Gastrocnemius medialis (tissue), 4 donors: ENCODE measurements at regions not wholly inside any gene's neighbourhood (a gene's known extent, or its start where the extent isn't known, plus 50 kb on each side); places are given as distances from the start of the nearest gene placed in this dataset.

Experiments used
- ATAC-seq, 2 donors: fragments of 150-250 bp; one replicate each; pipeline ENCODE4 v1.9.1; 2016
- DNase-seq, 2 donors: peaks; one replicate each; pipeline ENCODE4 v3.0.0-alpha.2; 2019
- H3K27ac ChIP-seq, 4 donors: fragments of 200-600 bp; sonication (generic); 1 replicate in 1 of 4; 2 replicates in 3 of 4; pipeline ENCODE4 v1.5.1; 2016 to 2018; ENCODE audit warnings: mild to moderate bottlenecking in 2 of 4, moderate library complexity in 1 of 4
- H3K27me3 ChIP-seq, 3 donors: fragments of 200-600 bp; sonication (generic) in 2 of 3; 1 replicate in 1 of 3; 2 replicates in 2 of 3; pipeline versions ENCODE4 v1.5.1 to v1.6.0; 2016 to 2019; ENCODE audit warnings: mild to moderate bottlenecking in 1 of 3, moderate library complexity in 1 of 3
- H3K36me3 ChIP-seq, 2 donors: fragments of 200-600 bp; sonication (generic) in 1 of 2; one replicate each; pipeline ENCODE4 v1.5.1; 2017 to 2018
- H3K4me1 ChIP-seq, 2 donors: fragments of 200-600 bp; sonication (generic) in 1 of 2; one replicate each; pipeline ENCODE4 v1.5.1; 2016 to 2017; ENCODE audit warnings: mild to moderate bottlenecking in 2 of 2
- H3K4me3 ChIP-seq, 4 donors: fragments of 200-600 bp; sonication (generic) in 3 of 4; 1 replicate in 1 of 4; 2 replicates in 3 of 4; pipeline ENCODE4 v1.5.1; 2016 to 2019; ENCODE audit warnings: mild to moderate bottlenecking in 2 of 4
- H3K9me3 ChIP-seq, 3 donors: fragments of 200-600 bp; sonication (generic) in 2 of 3; 1 replicate in 1 of 3; 2 replicates in 2 of 3; pipeline ENCODE4 v1.5.1; 2016 to 2019
- POLR2A ChIP-seq, 2 donors: fragments of 450-650 bp; IDR thresholded peaks; one replicate each; pipeline ENCODE4 v1.6.1; 2017; ENCODE audit warnings: antibody characterized with exemption in 2 of 2, mild to moderate bottlenecking in 2 of 2, moderate library complexity in 2 of 2
- in situ Hi-C, 4 donors: fragments of 200-750 bp; cut with MboI; loops; one replicate each; pipeline versions ENCODE4 v1.15.0 to v1.8.0; 2017; ENCODE audit warnings: low sequenced_read_pairs in 4 of 4
- intact Hi-C: fragments of 100-400 bp; cut with DNase I; formaldehyde crosslinking; loops from one replicate; pipeline ENCODE4 v1.15.1; 2023; ENCODE audit warnings: low total_unique reads
- TF ChIP-seq, protein P1 (sequence below), 5 experiments: fragments of 450-650 bp in 3 of 5; fragments of 200-600 bp in 2 of 5; sonication (generic) in 2 of 5; IDR thresholded peaks in 4 of 5; conservative IDR thresholded peaks in 1 of 5; 1 replicate in 4 of 5; 2 replicates in 1 of 5; pipeline ENCODE4 v1.5.1; 2016 to 2019; ENCODE audit warnings: antibody characterized with exemption in 5 of 5, mild to moderate bottlenecking in 3 of 5, moderate library complexity in 3 of 5

DNA sequence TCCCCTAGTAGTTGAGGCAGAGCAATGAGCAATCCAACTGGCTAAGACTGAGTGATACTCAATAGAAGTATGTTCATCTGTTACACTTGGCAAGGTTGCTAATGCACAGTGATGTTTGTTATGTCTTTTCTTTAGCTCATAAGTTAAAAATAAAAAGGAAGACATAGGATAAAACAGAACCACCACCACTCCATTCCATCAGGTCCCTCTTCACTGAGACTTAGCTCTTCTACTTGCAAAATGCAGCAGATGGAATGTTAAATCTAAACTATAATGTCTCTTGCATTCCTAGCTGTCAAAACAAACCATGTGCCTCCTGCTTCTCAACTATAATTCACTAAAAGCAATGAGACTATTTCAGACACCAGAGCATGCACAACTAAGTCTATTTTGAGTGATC lies 265.6 kb upstream of the UBE2E2 start:
- Histone ChIP-seq H3K4me1 (peaks cover 10 to 28% of the 10 kb centered on the region in 2 donors), H3K27ac (peak overlapping the region in 1 of 4 donors; percentile 4), H3K4me3 (no peak overlapping the region), H3K36me3 (no peaks in the 10 kb centered on the region), H3K9me3 (no peaks in the 10 kb centered on the region), H3K27me3 (no peaks in the 10 kb centered on the region)
- in situ Hi-C loops (no loop called here), intact Hi-C loops (no loop called here)
- DNase-seq (no peak), ATAC-seq (no peak)
- TF ChIP-seq POLR2A (IDR thresholded peaks at IDR 0.05): no peak
- TF ChIP-seq, protein P1, sequence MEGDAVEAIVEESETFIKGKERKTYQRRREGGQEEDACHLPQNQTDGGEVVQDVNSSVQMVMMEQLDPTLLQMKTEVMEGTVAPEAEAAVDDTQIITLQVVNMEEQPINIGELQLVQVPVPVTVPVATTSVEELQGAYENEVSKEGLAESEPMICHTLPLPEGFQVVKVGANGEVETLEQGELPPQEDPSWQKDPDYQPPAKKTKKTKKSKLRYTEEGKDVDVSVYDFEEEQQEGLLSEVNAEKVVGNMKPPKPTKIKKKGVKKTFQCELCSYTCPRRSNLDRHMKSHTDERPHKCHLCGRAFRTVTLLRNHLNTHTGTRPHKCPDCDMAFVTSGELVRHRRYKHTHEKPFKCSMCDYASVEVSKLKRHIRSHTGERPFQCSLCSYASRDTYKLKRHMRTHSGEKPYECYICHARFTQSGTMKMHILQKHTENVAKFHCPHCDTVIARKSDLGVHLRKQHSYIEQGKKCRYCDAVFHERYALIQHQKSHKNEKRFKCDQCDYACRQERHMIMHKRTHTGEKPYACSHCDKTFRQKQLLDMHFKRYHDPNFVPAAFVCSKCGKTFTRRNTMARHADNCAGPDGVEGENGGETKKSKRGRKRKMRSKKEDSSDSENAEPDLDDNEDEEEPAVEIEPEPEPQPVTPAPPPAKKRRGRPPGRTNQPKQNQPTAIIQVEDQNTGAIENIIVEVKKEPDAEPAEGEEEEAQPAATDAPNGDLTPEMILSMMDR (IDR thresholded peaks at IDR 0.05 in 4 of 5, conservative IDR thresholded peaks at IDR 0.05 in 1 of 5): no peak

DNA sequence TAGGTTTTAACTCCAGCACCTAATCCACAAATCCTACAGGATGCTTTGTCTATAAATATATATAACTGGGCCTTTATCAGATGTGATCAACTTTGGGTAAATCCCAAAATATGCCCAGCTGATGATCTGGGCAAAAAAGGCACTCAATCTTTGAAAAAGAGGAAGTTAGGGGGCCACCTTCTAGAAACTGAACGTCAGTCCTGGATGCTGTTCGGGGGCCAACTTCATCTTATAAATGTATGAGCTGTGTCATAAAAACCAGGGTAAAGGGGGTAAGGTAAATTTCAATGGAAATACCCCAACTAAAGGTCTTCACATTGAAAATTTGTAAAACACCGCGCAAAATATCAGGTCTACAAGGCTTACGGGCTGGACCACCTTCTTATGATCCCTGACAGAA lies 264.4 kb upstream of the UBE2E2 start:
- ATAC-seq (no peak), DNase-seq (no peak)
- intact Hi-C loops (no loop called here), in situ Hi-C loops (no loop called here)
- H3K27ac ChIP-seq: peak overlapping the region in 2 of 4 donors; percentile 3 to 15
- TF ChIP-seq POLR2A (IDR thresholded peaks at IDR 0.05): no peak
- TF ChIP-seq, protein P1 (IDR thresholded peaks at IDR 0.05 in 4 of 5, conservative IDR thresholded peaks at IDR 0.05 in 1 of 5): no peak
- no peak overlapping the region for H3K4me3 ChIP-seq
- no peaks in the 10 kb centered on the region for H3K36me3 ChIP-seq
- no peaks in the 10 kb centered on the region for H3K9me3 ChIP-seq
- H3K4me1 ChIP-seq: peaks cover 10 to 27% of the 10 kb centered on the region in 2 donors
- H3K27me3 ChIP-seq: no peaks in the 10 kb centered on the region

DNA sequence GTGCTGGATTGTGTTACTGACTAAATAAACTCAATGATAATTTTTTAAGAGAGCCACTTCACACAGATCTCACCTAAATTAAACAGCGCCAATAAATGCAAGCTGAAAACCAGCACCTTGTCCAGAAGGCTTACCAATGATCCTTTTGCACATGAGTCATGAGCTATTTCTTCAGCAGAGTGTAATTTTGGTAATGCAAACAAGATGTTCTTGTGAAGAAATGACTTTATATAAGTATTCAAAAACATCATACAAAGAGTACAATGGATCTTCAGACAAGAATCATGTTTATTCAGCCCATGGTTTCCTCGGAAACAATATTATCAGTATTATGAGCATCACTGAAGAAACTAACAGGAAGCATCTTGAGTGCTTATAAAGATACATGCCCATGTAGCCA lies 263.8 kb upstream of the UBE2E2 start:
- no peak for DNase-seq
- in situ Hi-C loops: no loop called here
- ATAC-seq: peak; percentile 81 to 88
- TF ChIP-seq, protein P1 (IDR thresholded peaks at IDR 0.05 in 4 of 5, conservative IDR thresholded peaks at IDR 0.05 in 1 of 5): no peak
- TF ChIP-seq POLR2A (IDR thresholded peaks at IDR 0.05): no peak
- H3K4me3 ChIP-seq: no peak overlapping the region
- no peaks in the 10 kb centered on the region for H3K9me3 ChIP-seq
- H3K27ac ChIP-seq: peak overlapping the region in 2 of 4 donors; percentile 3 to 15
- no peaks in the 10 kb centered on the region for H3K27me3 ChIP-seq
- intact Hi-C loops: no loop called here
- no peaks in the 10 kb centered on the region for H3K36me3 ChIP-seq
- H3K4me1 ChIP-seq: peaks cover 10 to 24% of the 10 kb centered on the region in 2 donors

DNA sequence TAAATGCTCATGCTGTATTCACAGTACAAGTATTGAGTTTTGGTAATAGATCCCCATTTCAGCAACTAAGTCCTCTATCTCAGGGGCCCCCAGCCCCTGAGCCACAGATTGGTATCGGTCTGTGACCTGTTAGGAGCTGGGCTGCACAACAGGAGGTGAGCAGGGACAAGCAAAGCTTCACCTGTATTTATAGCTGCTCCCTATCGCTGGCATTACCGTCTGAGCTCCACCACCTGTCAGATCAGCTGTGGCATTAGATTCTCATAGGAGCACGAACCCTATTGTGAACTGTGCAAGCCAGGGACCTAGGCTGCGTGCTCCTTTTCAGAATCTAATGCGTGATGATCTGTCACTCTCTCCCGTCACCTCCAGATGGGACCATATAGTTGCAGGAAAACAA lies 262.8 kb upstream of the UBE2E2 start:
- H3K36me3 ChIP-seq: no peaks in the 10 kb centered on the region
- H3K27ac ChIP-seq: no peak overlapping the region
- ATAC-seq (no peak), DNase-seq (no peak)
- H3K9me3 ChIP-seq: no peaks in the 10 kb centered on the region
- intact Hi-C loops: no loop called here
- H3K27me3 ChIP-seq: no peaks in the 10 kb centered on the region
- H3K4me3 ChIP-seq: no peak overlapping the region
- TF ChIP-seq, protein P1 (IDR thresholded peaks at IDR 0.05 in 4 of 5, conservative IDR thresholded peaks at IDR 0.05 in 1 of 5): no peak
- TF ChIP-seq POLR2A (IDR thresholded peaks at IDR 0.05): no peak
- in situ Hi-C loops: no loop called here
- peaks cover 10 to 24% of the 10 kb centered on the region in 2 donors for H3K4me1 ChIP-seq

DNA sequence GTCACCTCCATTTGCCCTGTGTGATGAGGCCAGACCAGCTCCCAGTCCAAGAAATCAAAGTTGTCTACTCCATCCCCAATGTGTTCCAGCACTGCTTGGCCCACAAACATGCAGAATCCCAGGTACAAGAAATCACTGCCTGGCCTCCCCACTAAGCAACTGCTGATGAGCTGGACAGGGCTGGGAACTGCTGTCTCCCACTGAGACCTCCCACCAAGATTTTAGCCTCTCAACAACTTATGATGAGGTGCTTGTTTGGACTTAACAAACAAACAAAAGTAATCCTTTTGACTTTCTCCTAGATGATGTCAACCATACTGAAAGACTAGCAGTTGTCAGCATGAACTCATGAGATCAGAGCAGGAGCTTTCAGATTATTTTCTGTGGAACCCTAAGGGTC lies 260.1 kb upstream of the UBE2E2 start:
- no peaks in the 10 kb centered on the region for H3K36me3 ChIP-seq
- H3K27me3 ChIP-seq: no peaks in the 10 kb centered on the region
- H3K4me1 ChIP-seq: peaks cover 2 to 29% of the 10 kb centered on the region in 2 donors
- H3K9me3 ChIP-seq: no peaks in the 10 kb centered on the region
- no peak overlapping the region for H3K4me3 ChIP-seq
- in situ Hi-C loops: no loop called here
- TF ChIP-seq, protein P1 (IDR thresholded peaks at IDR 0.05 in 4 of 5, conservative IDR thresholded peaks at IDR 0.05 in 1 of 5): no peak
- TF ChIP-seq POLR2A (IDR thresholded peaks at IDR 0.05): no peak
- DNase-seq (no peak), ATAC-seq (no peak)
- intact Hi-C loops: no loop called here
- H3K27ac ChIP-seq: no peak overlapping the region
